ENCODE measurements at regions not wholly inside any gene's neighbourhood (a gene's known extent, or its start where the extent isn't known, plus 50 kb on each side); places are given as distances from the start of the nearest gene placed in this dataset.
A peak's percentile ranks its signal among the peaks of the same experiment; 100 is the strongest.

GRCh38 chr4:100780126-100780525 lies 262.3 kb upstream of the EMCN start:
- no peak for TF ChIP-seq CTCF (IDR thresholded peaks at IDR 0.05; ENCODE audit: insufficient read depth, low read length, missing control alignments)
- no peak for DNase-seq (ENCODE audit: low read depth, low spot score)
- POLR2A ChIA-PET = no interaction called here
- H3K4me3 ChIP-seq (ENCODE audit: low read depth, low read length) = no peak overlapping the region
- CTCF ChIA-PET = no interaction called here

GRCh38 chr4:100778431-100778830 lies 260.6 kb upstream of the EMCN start:
- POLR2A ChIA-PET = no interaction called here
- no peak for DNase-seq (ENCODE audit: low read depth, low spot score)
- no peak for TF ChIP-seq CTCF (IDR thresholded peaks at IDR 0.05; ENCODE audit: insufficient read depth, low read length, missing control alignments)
- H3K4me3 ChIP-seq (ENCODE audit: low read depth, low read length) = no peak overlapping the region
- CTCF ChIA-PET = no interaction called here

GRCh38 chr4:100762738-100763137 lies 244.9 kb upstream of the EMCN start:
- TF ChIP-seq CTCF (IDR thresholded peaks at IDR 0.05; ENCODE audit: insufficient read depth, low read length, missing control alignments) = no peak
- ChIA-PET POLR2A (no interaction called here), CTCF (interaction anchor here (0.7 kb wide), 1 partner anchor 968 kb away, joined by 3 read pairs; no protein-coding TSS in a partner anchor)
- DNase-seq (ENCODE audit: low read depth, low spot score) = no peak
- no peak overlapping the region for H3K4me3 ChIP-seq (ENCODE audit: low read depth, low read length)

GRCh38 chr4:100754751-100755150 lies 236.9 kb upstream of the EMCN start:
- POLR2A ChIA-PET = no interaction called here
- CTCF ChIA-PET = no interaction called here
- no peak overlapping the region for H3K4me3 ChIP-seq (ENCODE audit: low read depth, low read length)
- no peak for TF ChIP-seq CTCF (IDR thresholded peaks at IDR 0.05; ENCODE audit: insufficient read depth, low read length, missing control alignments)
- no peak for DNase-seq (ENCODE audit: low read depth, low spot score)

GRCh38 chr4:100746141-100746739 lies 228.4 kb upstream of the EMCN start:
- H3K4me3 ChIP-seq (ENCODE audit: low read depth, low read length) = no peak overlapping the region
- CTCF ChIA-PET = no interaction called here
- DNase-seq (ENCODE audit: low read depth, low spot score) = no peak
- TF ChIP-seq CTCF (IDR thresholded peaks at IDR 0.05; ENCODE audit: insufficient read depth, low read length, missing control alignments) = no peak
- POLR2A ChIA-PET = no interaction called here

- peak; percentile 5 for TF ChIP-seq CTCF (IDR thresholded peaks at IDR 0.05; ENCODE audit: insufficient read depth, low read length, missing control alignments)
- CTCF ChIA-PET = interaction anchor here (1.7 kb wide), 1 partner anchor 648 kb away, joined by 4 read pairs; no protein-coding TSS in a partner anchor
- POLR2A ChIA-PET = no interaction called here
- no peak overlapping the region for H3K4me3 ChIP-seq (ENCODE audit: low read depth, low read length)
- DNase-seq (ENCODE audit: low read depth, low spot score) = no peak
These were observed 224.2 kb upstream of the EMCN start for GRCh38 chr4:100742045-100742444.
